Ascending aorta (tissue), 2 donors: ENCODE measurements at regions not wholly inside any gene's neighbourhood (a gene's known extent, or its start where the extent isn't known, plus 50 kb on each side); places are given as distances from the start of the nearest gene placed in this dataset.

Source experiments
- DNase-seq, 2 donors: peaks; one replicate each; pipeline ENCODE4 v3.0.0-alpha.2; 2019; ENCODE audit warnings: low spot score in 2 of 2
- H3K27ac ChIP-seq, 2 donors: fragments of 200-600 bp; sonication (generic); one replicate each; pipeline ENCODE4 v1.5.1; 2016 to 2017; ENCODE audit warnings: mild to moderate bottlenecking in 1 of 2
- H3K27me3 ChIP-seq: fragments of 200-600 bp; sonication (generic); one replicate; pipeline ENCODE4 v1.5.1; 2017
- H3K36me3 ChIP-seq, 2 donors: fragments of 200-600 bp; sonication (generic); one replicate each; pipeline ENCODE4 v1.5.1; 2016
- H3K4me1 ChIP-seq, 2 donors: fragments of 200-600 bp; sonication (generic); one replicate each; pipeline ENCODE4 v1.5.1; 2016 to 2017; ENCODE audit warnings: mild to moderate bottlenecking in 1 of 2
- H3K4me3 ChIP-seq, 2 donors: fragments of 200-600 bp; sonication (generic); one replicate each; pipeline ENCODE4 v1.5.1; 2016 to 2017; ENCODE audit warnings: mild to moderate bottlenecking in 1 of 2
- H3K9me3 ChIP-seq, 2 donors: fragments of 200-600 bp; sonication (generic); one replicate each; pipeline ENCODE4 v1.5.1; 2016
- CTCF ChIP-seq, 3 experiments: fragments of 200-600 bp in 2 of 3; fragments of 450-650 bp in 1 of 3; sonication (generic) in 2 of 3; IDR thresholded peaks; one replicate each; pipeline ENCODE4 v1.5.1; 2016 to 2019; ENCODE audit warnings: antibody characterized with exemption in 3 of 3, mild to moderate bottlenecking in 1 of 3, moderate library complexity in 1 of 3
- intact Hi-C: fragments of 100-400 bp; cut with DNase I; formaldehyde crosslinking; loops from one replicate; pipeline ENCODE4 v1.15.1; 2023

GRCh38 chr4:158007566-158007965, 165.3 kb downstream of the GASK1B start:
- intact Hi-C loops = loop anchor here (5.0 kb wide), 1 partner anchor 155 kb away; no protein-coding TSS in a partner anchor
- TF ChIP-seq CTCF (IDR thresholded peaks at IDR 0.05) = no peak
- H3K27me3 ChIP-seq = no peaks in the 10 kb centered on the region
- H3K36me3 ChIP-seq = no peaks in the 10 kb centered on the region
- H3K4me3 ChIP-seq = no peak overlapping the region
- DNase-seq = no peak
- peak overlapping the region; percentile 60 to 66 for H3K27ac ChIP-seq
- H3K4me1 ChIP-seq = peaks cover 0 to 29% of the 10 kb centered on the region in 2 donors
- no peaks in the 10 kb centered on the region for H3K9me3 ChIP-seq

GRCh38 chr4:158006990-158007389, 165.8 kb downstream of the GASK1B start:
- peak overlapping the region; percentile 60 to 66 for H3K27ac ChIP-seq
- peaks cover 0 to 29% of the 10 kb centered on the region in 2 donors for H3K4me1 ChIP-seq

GRCh38 chr4:158005021-158005420, 167.8 kb downstream of the GASK1B start:
- H3K27ac ChIP-seq = no peak overlapping the region
- H3K36me3 ChIP-seq = no peaks in the 10 kb centered on the region
- no peaks in the 10 kb centered on the region for H3K27me3 ChIP-seq
- no peak for TF ChIP-seq CTCF (IDR thresholded peaks at IDR 0.05)
- H3K4me3 ChIP-seq = no peak overlapping the region
- intact Hi-C loops = loop anchor here (5.0 kb wide), 1 partner anchor 157 kb away; no protein-coding TSS in a partner anchor
- H3K9me3 ChIP-seq = no peaks in the 10 kb centered on the region
- no peak for DNase-seq
- peaks cover 0 to 29% of the 10 kb centered on the region in 2 donors for H3K4me1 ChIP-seq

More at GRCh38 chr4:158006990-158007389, 165.8 kb downstream of the GASK1B start:
- no peak for DNase-seq
- no peak for TF ChIP-seq CTCF (IDR thresholded peaks at IDR 0.05)
- Histone ChIP-seq H3K4me3 (no peak overlapping the region), H3K27me3 (no peaks in the 10 kb centered on the region), H3K9me3 (no peaks in the 10 kb centered on the region), H3K36me3 (no peaks in the 10 kb centered on the region)
- intact Hi-C loops = loop anchor here (5.0 kb wide), 1 partner anchor 155 kb away; no protein-coding TSS in a partner anchor

- intact Hi-C loops = no loop called here
- peaks cover 0 to 28% of the 10 kb centered on the region in 2 donors for H3K4me1 ChIP-seq
Observed at GRCh38 chr4:158004101-158004500, 168.7 kb downstream of the GASK1B start.

GRCh38 chr4:158003212-158003611, 169.6 kb downstream of the GASK1B start:
- Histone ChIP-seq H3K9me3 (no peaks in the 10 kb centered on the region), H3K36me3 (no peaks in the 10 kb centered on the region), H3K27me3 (no peaks in the 10 kb centered on the region), H3K27ac (no peak overlapping the region), H3K4me1 (peaks cover 0 to 24% of the 10 kb centered on the region in 2 donors), H3K4me3 (no peak overlapping the region)
- intact Hi-C loops = no loop called here
- TF ChIP-seq CTCF (IDR thresholded peaks at IDR 0.05) = no peak
- no peak for DNase-seq

More at GRCh38 chr4:158004101-158004500, 168.7 kb downstream of the GASK1B start:
- H3K27me3 ChIP-seq = no peaks in the 10 kb centered on the region
- H3K9me3 ChIP-seq = no peaks in the 10 kb centered on the region
- no peak overlapping the region for H3K4me3 ChIP-seq
- no peak for TF ChIP-seq CTCF (IDR thresholded peaks at IDR 0.05)
- DNase-seq = no peak
- H3K27ac ChIP-seq = no peak overlapping the region
- H3K36me3 ChIP-seq = no peaks in the 10 kb centered on the region

GRCh38 chr4:158002173-158002572, 170.7 kb downstream of the GASK1B start:
- H3K4me1 ChIP-seq = peaks cover 0 to 15% of the 10 kb centered on the region in 2 donors
- intact Hi-C loops = no loop called here
- no peak overlapping the region for H3K4me3 ChIP-seq
- TF ChIP-seq CTCF (IDR thresholded peaks at IDR 0.05) = no peak
- DNase-seq = no peak
- no peaks in the 10 kb centered on the region for H3K9me3 ChIP-seq
- H3K36me3 ChIP-seq = no peaks in the 10 kb centered on the region
- no peaks in the 10 kb centered on the region for H3K27me3 ChIP-seq
- H3K27ac ChIP-seq = no peak overlapping the region
